ENCODE measurements at regions not wholly inside any gene's neighbourhood (a gene's known extent, or its start where the extent isn't known, plus 50 kb on each side); places are given as distances from the start of the nearest gene placed in this dataset.

DNA sequence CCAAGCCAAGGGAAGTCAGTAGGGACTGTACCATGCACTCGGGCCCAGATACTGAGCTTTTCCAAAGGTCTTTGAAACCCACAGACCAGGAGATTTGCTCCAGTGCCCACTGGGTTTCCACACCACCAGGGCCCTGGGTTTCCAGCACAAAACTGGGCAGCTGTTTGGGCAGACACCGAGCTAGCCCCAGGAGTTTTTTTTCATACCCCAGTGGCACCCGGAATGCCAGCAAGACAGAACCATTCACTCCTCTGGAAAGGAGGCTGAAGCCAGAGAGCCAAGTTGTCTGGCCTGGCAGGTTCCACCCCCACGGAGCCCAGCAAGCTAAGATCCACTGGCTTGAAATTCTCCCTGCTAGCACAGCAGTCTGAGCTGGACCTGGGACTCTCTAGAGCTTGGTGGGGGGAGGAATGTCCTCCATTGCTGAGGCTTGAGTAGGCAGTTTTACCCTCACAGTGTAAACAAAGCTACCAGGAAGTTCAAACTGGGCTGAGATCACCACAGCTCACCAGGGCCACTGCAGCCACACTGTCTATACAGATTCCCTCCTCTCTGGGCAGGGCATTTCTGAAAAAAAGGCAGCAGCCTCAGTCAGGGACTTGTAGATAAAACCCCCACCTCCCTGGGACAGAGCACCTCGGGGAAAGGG lies 793.7 kb downstream of the RPS29 start:
- ChIA-PET CTCF (interaction anchor here (0.6 kb wide), 1 partner anchor 22 kb away, joined by 3 read pairs; no protein-coding TSS in a partner anchor), POLR2A (ENCODE audit: low non-redundant PET) (no interaction called here)
- DNase-seq (ENCODE audit: low spot score): no peak
- H3K27ac ChIP-seq: no peak overlapping the region
- TF ChIP-seq, protein P1, sequence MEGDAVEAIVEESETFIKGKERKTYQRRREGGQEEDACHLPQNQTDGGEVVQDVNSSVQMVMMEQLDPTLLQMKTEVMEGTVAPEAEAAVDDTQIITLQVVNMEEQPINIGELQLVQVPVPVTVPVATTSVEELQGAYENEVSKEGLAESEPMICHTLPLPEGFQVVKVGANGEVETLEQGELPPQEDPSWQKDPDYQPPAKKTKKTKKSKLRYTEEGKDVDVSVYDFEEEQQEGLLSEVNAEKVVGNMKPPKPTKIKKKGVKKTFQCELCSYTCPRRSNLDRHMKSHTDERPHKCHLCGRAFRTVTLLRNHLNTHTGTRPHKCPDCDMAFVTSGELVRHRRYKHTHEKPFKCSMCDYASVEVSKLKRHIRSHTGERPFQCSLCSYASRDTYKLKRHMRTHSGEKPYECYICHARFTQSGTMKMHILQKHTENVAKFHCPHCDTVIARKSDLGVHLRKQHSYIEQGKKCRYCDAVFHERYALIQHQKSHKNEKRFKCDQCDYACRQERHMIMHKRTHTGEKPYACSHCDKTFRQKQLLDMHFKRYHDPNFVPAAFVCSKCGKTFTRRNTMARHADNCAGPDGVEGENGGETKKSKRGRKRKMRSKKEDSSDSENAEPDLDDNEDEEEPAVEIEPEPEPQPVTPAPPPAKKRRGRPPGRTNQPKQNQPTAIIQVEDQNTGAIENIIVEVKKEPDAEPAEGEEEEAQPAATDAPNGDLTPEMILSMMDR (conservative IDR thresholded peaks at IDR 0.05; ENCODE audit: low read depth): no peak

DNA sequence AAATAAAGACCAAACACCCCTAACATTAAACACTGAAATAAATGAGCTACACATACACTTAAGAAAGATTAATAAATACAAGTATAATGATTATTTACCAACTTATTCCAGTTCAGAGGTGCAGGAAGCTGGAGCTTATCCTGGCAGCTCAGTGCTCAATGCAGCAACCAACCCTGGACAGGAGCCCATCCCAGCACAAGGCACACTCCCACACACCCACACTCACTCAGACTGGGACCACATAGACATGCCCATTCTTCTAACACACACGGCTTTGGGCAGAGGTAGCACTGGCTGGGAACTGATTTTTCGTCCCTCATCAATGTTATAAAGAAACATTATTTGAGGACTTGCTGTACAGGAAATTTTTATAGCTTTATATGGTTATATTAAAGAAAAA lies 797.4 kb downstream of the RPS29 start:
- ChIA-PET POLR2A (ENCODE audit: low non-redundant PET) (no interaction called here), CTCF (interaction anchor here (0.7 kb wide), 1 partner anchor 424 kb away, joined by 3 read pairs; no protein-coding TSS in a partner anchor)
- no peak overlapping the region for H3K27ac ChIP-seq
- TF ChIP-seq, protein P1 (conservative IDR thresholded peaks at IDR 0.05; ENCODE audit: low read depth): no peak
- no peak for DNase-seq (ENCODE audit: low spot score)

DNA sequence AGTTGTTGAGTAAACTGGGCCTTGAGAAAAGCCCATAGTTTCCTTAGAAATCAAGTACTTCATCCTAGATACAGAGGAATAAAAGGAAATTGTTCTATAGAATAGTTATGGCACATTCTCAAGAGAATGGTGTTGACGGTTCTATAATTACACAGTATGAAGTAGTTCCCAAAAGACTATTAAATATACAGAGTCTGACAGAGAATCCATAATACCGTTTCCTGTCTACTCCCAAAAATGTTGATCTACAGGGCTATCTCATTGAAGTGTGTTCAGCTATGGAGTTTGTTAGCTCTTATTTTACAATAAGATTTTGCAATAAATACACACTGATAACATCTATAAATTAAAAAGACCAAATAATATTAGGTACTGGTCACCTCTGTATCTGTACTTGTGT lies 799.7 kb downstream of the RPS29 start:
- no peak overlapping the region for H3K27ac ChIP-seq
- ChIA-PET POLR2A (ENCODE audit: low non-redundant PET) (no interaction called here), CTCF (interaction anchor here (0.6 kb wide), 1 partner anchor 1139 kb away, joined by 3 read pairs; no protein-coding TSS in a partner anchor)
- DNase-seq (ENCODE audit: low spot score): no peak
- TF ChIP-seq, protein P1 (conservative IDR thresholded peaks at IDR 0.05; ENCODE audit: low read depth): no peak

DNA sequence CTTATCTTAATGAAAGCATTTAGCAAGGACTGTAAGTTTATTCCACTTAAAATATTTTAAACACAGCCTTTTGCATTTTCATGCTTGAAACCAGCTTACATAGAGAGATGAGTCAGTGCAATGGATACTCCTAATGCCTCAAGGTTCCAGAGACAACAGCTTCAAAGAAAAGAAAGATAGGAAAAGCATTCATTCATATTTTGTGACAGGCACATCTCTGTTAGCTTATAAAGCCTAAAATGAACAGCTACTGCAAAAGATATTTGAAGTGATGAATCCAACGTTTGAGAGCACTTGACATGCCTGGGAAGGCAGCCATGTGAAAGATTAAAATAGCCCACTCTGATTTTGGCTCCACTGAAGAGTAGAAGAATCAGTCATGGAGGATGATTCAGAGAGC lies 814.5 kb downstream of the RPS29 start:
- CTCF ChIA-PET: no interaction called here
- TF ChIP-seq, protein P1 (conservative IDR thresholded peaks at IDR 0.05; ENCODE audit: low read depth): no peak
- DNase-seq (ENCODE audit: low spot score): no peak
- no peak overlapping the region for H3K27ac ChIP-seq
- POLR2A ChIA-PET (ENCODE audit: low non-redundant PET): no interaction called here

DNA sequence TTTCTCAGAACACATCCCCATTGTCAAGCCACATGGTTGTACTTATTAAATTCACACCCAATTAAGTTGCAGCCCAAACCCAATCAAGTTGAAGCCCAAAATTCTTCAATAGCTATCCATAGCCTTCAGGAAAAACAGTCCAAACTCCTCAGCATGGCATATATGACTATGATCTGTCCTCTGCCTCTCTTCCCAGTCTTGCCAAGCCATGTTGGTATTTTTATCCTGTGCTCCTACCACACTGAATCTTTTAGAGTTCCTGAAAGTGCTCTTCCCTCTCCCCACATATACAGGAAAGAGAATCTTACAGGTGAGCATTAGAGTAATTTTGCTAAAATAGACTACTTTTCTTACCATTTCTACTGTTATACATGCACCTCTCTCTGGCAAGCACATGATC lies 834.9 kb downstream of the RPS29 start:
- TF ChIP-seq, protein P1 (conservative IDR thresholded peaks at IDR 0.05; ENCODE audit: low read depth): no peak
- POLR2A ChIA-PET (ENCODE audit: low non-redundant PET): no interaction called here
- no peak overlapping the region for H3K27ac ChIP-seq
- DNase-seq (ENCODE audit: low spot score): no peak
- CTCF ChIA-PET: interaction anchor here (0.6 kb wide), 1 partner anchor 571 kb away, joined by 4 read pairs; no protein-coding TSS in a partner anchor

DNA sequence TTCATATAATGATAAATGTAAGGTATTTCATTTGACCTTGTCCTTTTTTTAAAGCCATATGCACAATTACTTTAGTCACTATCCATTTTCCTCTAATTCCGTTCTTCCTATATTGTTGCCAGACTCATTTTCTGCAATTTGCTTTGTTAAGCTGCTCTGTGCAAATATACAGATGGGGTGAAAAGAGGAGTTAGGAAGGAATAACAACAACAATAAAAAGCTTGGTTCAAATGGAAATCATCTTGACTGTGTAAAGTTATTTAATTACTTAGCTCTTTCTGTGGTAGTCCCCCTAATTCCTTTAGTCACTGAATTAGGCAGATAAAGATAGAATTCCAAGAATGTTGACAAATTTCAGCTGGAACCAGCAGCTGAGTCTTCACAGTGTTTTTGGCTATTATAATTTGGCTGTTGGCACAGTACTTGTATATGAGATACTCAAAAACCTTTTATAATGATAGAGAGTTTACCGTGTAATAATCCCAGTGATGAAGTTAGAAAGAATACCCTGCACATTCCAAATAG lies 838.0 kb downstream of the RPS29 start:
- ChIA-PET CTCF (no interaction called here), POLR2A (ENCODE audit: low non-redundant PET) (no interaction called here)
- TF ChIP-seq, protein P1 (conservative IDR thresholded peaks at IDR 0.05; ENCODE audit: low read depth): no peak
- no peak overlapping the region for H3K27ac ChIP-seq
- no peak for DNase-seq (ENCODE audit: low spot score)
